GM19351 (cell line): ENCODE measurements at regions not wholly inside any gene's neighbourhood (a gene's known extent, or its start where the extent isn't known, plus 50 kb on each side); places are given as distances from the start of the nearest gene placed in this dataset.

Experiments
- ATAC-seq: cut with Tn5 transposase; IDR thresholded peaks from one replicate; pipeline ENCODE4 v1.9.1; 2021; ENCODE audit warnings: mild to moderate bottlenecking, moderate library complexity; ENCODE audit not compliant: unreplicated experiment

DNA sequence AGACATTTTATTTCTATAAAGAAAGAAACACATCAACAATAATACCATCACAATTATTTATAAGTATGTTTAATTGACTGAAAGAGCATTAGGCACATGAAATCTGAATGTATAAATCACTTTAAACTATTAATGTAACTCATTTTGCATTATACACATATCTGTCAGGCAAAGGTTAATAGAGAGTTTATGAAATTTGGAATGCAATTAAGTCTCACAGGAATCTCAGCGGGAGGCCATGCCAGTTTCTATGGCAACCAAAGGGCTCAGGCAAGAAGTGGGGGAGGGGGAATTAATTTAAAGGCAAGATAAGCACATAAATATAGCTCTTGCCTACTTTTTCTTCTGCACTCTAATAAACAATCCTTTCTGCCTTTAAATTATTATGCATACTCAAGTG lies 152.6 kb downstream of the SLC16A9 start:
- ATAC-seq, result no peak

DNA sequence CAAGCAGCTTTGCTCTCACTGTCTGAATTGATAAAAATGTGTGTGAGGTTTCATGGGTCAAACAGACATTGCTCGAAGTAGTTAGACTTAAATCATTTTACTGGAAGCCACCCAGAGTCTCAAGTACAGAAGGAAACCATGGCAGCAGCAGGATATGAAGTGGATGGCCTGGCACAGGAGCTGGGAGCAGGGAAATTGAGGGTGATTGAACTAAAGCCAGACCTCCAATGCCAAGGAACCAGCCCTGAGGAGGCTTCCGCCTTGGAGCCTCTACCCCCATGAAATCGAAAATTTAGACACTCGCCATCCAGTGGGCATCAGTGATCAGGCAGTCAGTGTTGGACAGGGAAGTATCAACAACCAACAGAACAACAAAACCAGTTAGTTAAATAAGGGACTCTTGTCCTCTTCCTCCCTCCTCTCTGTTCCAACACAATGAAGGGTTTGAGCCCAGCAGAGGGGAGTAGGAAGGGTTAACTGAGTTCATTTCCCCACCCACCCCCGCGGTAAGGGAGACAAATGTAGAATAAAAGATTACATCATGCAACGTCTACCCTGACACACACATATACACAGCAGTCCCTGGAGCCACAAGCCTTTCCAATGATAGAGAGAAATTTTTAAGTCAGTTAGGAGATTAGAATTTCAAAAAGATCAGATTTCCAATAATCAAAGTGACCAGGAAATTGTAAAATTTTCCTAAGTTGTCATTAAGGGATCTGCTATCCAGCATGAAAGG lies 156.3 kb downstream of the SLC16A9 start:
- ATAC-seq, result no peak

DNA sequence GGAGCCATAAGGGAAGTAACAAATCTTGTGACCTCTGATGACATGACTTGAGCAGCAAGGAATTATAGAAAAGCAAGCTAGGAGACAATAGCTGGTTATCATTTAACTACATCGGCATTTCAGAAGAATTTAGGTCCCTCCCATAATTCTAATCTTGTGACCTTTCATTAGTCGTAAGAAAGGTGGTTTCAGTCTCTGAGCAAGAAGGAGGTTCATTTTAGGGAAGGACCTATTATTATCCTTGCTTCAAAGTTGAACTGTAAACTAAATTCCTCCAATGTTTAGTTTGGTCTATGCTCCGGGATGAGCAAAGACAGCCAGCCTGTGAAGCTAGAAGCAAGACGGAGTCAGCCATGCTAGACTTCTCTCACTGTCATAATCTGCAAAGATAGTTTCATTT lies 159.6 kb downstream of the SLC16A9 start:
- no peak for ATAC-seq

DNA sequence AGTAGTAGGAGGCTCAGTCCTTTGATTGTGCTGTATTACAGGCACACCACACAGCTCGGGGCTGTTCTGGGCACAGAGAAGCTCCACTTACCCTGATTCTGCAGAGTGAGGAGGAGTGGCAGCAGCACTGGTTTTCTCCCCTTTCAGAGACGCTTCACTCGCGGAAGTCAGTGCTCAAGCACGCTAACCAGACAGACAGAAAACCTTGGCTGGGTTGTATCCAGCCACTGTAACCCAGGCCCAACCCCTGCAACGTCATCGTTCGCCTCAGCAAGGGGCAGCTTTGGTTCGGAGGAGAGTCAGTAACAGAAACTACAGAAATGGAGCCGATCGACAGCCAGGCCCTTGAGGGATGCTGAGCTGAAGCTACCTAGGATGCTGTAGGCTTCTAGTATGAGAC lies 171.0 kb downstream of the SLC16A9 start:
- no peak for ATAC-seq

DNA sequence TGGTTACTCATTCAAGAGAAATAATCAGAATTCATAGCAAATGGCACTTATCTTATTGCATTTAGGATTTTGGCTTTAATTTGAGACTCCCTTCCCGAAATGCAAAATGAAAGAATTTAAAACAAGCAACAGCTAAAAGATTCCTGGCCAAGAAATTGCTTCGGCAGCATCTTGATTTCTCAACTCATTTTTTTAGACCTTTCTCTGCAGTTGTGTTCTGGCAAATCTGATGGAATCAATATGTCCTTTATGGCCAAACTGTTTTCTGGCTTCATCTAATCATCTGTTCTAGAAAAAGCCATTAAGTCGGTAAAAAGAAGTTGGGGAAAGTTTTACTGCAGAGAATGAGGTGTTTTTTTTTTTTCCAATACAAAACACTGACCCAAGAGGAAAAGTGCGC lies 172.1 kb downstream of the SLC16A9 start:
- ATAC-seq, result no peak

DNA sequence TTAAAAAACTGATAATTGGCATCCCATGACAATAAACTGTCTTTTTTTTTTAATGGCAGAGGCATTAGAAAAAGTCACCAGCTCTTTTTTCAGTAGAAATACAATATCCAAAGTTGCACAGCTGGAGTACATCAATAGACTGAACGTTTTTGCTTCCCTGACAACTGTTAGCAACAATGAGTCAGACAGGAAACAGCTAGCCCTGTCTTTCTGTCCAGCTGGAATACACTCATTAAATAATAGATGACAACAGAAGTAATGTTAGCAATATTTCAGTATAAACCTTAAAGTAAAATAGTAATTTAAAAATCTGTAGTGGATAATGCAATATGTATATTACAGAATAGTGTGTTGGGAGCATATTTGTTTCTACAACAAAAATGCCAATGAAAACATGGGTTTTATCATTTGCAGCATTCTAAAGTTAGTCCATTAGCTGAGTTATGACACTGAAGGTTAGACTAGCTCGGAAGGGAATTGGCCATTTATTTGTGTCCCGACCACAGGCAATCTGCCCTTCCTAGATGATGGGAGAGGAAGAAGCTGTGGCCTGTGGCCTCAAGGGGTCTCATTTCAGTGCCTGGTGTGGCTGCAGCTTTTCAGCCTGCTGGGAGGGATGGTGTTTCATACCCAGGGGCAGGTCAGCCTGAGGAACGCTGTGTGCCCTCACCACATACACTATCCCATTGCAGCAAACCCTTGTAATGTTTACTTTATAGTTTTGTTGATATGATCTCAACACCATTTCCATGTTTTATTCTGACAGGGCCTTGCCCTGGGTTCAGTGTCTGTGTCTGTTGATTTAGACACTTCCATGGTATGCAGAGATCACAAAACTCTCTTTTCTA lies 173.3 kb downstream of the SLC16A9 start:
- no peak for ATAC-seq

DNA sequence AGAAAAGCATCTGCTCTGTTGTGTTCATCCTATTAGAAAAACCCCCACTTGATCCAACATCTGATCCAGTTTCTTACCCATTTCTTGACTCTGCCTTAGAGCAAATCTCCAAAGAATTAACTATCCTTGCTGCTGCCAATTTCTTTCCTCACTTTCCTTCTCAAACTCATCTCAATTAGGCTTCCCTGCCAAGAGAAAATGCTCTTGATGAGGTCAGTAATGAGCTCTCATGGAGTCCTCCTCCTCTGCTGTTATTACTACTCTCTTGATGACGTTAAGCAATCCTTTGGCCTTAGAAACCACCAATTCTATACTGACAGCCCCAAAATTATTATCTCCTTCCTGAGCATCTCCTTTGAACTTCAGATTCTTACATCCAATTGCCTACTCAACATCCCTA lies 162.0 kb upstream of the FAM13C start:
- no peak for ATAC-seq

DNA sequence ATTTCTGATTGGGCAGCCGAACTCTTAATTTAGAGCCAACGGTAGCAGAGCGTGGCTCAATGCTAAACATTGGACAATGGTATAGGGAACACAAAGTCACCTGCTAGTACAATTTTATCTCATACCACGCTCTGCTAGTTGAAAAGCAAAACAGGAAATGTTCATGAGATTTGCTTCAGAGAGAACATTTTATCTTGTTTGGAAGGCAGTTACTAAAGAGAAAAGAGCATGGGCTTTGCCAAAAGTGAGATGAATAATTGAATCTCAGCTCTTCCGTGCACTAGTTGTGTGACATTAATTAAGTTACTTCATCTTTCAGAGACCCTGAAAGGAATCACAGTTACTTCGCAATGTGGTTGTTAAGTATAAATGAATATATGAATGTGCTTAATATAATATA lies 161.5 kb upstream of the FAM13C start:
- no peak for ATAC-seq

DNA sequence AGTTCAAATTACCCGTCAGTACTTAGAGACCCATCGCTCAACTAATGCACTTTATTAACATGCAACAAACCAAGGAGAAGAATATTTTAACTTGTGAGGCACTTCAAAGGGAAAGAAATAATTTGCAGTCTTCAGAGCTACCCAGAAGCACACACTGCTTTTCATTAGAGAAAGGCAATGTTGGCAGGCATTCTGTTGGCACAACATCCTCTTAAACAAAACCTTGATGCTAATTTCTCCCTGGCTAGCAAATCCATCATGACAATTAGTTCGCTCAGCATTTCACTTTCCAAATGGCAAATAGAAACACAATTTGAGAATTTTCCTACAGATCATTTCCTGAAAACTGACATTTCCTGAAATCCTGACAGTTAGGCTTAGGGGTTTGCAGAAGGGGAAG lies 155.6 kb upstream of the FAM13C start:
- ATAC-seq, result no peak

DNA sequence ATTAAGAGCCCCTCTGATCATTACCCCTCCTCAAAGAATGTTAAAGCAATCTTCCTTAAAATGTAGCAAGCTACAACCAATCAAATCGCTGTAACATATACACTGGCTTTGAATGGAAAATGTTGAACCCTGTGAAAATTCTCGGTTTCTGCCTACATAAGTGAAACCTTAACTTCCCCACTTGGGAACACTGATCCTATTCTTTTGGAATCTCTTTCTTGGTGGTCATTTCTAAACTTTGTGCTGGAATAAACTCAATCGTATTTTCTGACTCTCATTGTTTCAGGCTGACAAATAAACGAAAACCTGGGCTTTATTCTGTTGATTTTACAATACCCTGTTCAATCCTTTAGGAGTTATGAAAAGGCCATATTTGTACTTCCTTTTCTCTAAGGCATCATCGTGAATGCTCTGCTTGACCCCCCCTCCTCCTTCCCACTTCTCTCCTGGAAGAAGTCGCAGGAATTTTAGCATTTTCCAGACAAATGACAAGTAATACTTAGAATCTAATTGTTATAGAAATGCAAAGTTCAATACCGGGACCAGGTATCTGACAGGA lies 155.1 kb upstream of the FAM13C start:
- ATAC-seq, result no peak

DNA sequence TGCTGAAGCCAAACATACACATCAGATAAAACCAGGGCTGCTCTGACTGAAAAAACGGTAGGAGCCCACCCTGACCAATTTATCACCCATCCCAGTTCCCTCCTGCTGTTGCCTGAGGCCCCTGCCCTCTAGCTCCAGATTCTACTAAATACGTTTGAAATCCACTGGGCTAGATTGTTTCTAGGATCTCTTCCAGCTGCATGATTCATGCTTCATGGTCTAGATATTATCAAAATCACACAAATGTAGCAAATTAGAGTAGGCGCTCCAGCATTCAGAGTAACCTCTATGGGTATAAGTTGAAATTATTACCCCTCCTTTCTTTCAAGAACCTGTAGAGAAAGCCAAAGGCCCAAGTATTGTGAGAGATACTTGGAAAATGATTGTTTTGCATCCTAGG lies 151.2 kb upstream of the FAM13C start:
- no peak for ATAC-seq

DNA sequence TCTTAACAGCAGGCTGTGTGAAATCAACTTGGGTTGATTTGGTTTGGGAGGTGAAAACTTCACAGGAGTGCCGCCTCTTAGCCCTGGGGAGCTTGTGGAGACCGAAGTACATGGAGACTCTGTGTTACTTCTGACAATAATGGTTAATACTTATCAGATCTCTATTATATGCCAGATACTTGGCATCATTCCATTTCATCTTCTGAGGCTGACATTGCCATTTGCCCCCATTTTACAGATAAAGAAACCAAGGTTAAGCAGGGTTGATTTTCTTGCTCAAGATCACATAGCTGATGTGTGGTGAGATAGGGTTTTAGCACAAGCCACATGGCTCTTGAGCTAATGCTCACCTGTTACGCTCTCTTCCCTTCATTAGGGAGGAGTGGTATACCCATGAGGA lies 150.6 kb upstream of the FAM13C start:
- no peak for ATAC-seq

DNA sequence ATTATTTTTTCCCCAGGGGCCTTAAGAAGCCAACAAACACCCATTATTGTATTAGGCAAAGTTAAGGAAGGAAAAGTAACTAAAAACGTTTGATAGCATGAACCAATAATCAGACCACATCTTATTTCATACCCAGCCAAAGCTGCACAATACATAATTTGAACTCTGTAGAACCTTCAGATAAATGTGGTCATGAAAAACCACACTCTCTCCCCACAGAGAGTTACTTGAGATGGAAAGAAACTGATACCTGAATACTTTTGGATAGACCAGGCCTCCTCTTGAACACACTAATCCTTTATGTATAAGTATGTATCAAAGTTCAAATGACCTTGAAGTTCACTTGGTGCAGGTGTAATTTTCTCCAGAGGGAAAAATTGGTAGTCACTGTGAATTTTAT lies 146.6 kb upstream of the FAM13C start:
- no peak for ATAC-seq

DNA sequence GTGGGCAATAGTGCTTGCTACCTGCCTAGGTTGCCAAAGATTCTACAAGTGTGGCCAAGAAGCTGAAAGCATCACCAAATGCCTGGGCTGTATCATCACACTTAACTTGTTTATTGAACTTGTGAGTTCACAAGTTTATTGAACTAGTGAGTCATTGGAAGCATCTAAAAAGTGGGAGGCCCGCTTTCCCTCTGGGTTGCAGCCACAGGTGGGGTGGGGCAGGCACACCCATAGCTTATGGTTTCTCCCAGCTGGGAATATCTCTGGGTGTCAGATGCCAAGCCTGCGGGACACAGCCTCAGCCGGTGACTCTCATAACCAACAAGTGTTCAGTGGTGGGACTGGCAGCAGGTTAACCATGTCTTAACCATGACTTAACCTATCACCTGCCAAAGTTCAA lies 145.9 kb upstream of the FAM13C start:
- ATAC-seq, result no peak

DNA sequence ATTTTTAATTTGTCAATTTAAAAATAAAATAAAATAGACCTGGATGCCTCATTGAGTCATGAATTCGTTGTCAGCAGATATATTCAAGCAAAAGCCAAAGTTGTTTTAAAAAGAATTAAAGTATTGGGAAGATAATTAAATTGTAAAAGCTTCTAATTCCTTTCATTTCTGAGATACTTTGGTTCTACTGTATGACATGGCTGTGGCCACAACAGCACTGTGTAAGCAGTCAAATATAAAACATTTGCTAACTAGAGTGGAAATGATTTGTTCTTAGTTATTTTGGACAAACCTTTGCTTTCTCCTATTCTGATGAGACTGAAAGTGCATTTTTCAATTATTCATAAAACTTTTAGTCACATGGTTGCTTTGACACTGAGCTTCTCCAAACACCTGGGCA lies 143.6 kb upstream of the FAM13C start:
- ATAC-seq, result no peak

DNA sequence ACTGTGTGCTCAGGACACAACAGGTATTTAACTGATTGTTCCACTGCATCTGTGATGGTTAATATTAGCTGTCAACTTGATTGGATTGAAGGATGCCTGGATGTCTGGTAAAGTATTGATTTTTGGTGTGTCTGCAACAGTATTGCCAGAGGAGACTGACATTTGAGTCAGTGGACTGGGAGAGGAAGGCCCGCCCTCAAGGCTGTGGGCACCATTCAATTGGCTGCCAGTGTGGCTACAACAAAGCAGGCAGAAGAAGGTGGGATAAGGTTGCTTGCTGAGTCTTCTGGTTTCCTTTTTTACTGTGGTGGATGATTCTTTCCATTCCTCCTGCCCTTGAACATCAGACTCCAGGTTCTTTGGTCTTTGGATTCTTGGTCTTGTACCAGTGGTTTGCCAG lies 137.1 kb upstream of the FAM13C start:
- ATAC-seq, result no peak

DNA sequence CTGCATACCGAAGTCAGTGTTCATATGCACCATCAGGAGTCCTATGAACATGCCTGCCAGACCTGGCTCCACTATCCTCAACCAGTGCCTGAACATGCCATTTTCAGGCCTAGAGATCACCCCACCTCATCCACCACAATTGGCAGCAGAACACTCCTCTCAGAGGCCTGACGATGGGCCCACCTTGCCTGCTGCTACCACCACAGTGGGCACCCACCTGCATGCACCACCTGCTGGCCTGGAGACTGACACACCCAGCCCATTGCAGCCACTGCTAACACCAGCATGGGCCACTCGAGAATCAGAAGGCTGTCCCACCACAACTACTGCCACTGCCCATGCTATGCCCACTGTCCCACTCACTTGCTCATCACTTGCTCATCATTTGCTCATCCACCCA lies 130.7 kb upstream of the FAM13C start:
- no peak for ATAC-seq

DNA sequence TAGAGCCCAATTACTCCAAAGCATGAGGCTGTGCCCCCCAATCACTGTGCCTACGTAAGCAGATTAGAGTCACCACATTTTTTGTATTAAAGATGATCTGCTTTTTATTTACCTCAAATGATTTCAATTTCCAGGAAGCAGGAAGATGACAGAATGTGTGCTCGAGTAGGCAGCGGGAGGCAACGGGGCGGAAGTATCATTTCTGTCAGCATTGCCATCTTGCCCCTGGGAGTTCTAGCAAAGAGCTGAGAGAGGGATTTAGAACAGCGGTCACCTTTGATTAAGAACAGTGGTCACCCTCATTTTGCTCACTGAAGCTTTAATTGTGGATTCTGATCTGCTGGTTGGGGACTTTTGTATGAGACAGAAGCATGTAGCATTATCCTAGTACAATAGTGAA lies 117.1 kb upstream of the FAM13C start:
- no peak for ATAC-seq

DNA sequence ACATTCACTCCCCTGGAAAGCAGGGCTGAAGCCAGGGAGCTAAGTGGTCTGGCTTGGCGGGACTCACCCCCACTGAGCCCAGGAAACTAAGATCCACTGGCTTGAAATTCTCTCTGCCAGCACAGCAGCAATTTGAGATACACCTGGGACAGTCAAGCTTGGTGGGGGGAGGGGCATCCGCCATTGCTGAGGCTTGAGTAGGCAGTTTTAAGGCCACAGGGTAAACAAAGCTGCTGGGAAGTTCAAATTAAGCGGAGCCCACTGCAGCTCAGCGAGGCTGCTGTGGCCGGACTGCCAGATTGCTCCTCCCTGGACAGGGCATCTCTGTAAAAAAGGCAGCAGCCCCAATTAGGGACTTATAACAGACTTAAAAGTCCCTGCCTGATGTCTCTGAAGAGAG lies 108.2 kb upstream of the FAM13C start:
- ATAC-seq, result no peak

DNA sequence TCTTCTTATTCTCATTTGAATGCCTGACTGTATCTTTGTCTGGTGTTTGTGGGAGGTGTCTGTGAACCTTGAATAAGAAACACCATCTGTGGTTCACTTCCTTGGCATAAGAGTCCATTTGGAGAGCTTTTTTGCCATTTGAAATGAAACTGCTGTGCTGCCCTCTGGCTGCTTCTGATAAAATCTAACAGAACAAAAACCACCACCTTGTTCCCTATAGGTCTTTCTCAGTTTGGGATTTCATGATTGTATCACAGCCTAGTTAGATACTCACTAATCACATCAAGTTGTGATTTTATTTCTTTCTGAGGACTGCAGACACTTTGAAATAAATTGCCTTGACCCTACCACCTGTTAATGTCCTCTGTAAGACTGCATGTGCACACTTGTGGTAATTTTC lies 102.7 kb upstream of the FAM13C start:
- ATAC-seq, result no peak

DNA sequence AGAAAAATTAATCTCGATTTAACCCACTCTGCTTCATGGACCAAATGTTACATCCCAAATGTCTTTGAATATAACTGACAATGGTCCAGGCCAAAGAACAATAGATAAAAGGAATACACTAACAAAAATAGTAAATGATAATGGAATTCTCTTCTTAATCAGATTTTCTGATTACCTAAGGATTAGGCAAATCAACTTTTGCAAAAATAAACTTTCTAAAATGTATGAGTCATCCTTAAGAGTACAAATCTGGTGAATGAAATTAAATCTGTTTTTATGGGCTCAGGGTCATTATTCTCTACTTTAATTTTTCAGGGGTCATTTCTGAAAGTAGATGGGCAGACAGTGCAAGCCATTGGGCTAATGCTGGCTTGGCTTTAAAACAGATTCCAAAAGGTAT lies 102.1 kb upstream of the FAM13C start:
- ATAC-seq, result no peak

DNA sequence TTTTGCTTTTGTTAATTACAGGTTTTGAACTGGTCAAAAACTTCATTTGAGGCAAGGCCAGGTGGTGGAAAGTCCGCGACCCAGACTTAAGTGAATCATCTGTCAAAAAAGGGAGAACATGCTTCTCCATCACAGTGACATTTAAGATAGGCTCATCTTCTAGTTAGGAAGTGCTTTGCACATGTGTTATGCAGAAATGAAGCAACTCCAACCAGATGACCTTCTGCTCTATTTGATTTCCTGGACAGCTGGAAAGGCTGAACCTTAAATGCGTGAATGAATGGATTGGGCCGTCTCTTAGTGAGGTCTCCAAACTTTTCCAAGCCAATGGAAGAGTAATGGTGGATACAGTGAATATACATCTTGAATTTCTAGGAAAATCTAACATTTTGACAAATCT lies 101.6 kb upstream of the FAM13C start:
- ATAC-seq, result no peak
